ENCODE measurements at regions not wholly inside any gene's neighbourhood (a gene's known extent, or its start where the extent isn't known, plus 50 kb on each side); places are given as distances from the start of the nearest gene placed in this dataset.

- H3K4me3 ChIP-seq (ENCODE audit: low read depth, low read length), result no peak overlapping the region
- TF ChIP-seq, protein P1, sequence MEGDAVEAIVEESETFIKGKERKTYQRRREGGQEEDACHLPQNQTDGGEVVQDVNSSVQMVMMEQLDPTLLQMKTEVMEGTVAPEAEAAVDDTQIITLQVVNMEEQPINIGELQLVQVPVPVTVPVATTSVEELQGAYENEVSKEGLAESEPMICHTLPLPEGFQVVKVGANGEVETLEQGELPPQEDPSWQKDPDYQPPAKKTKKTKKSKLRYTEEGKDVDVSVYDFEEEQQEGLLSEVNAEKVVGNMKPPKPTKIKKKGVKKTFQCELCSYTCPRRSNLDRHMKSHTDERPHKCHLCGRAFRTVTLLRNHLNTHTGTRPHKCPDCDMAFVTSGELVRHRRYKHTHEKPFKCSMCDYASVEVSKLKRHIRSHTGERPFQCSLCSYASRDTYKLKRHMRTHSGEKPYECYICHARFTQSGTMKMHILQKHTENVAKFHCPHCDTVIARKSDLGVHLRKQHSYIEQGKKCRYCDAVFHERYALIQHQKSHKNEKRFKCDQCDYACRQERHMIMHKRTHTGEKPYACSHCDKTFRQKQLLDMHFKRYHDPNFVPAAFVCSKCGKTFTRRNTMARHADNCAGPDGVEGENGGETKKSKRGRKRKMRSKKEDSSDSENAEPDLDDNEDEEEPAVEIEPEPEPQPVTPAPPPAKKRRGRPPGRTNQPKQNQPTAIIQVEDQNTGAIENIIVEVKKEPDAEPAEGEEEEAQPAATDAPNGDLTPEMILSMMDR (IDR thresholded peaks at IDR 0.05; ENCODE audit: low read depth, low read length, missing control alignments), result no peak
- DNase-seq (ENCODE audit: low read depth), result no peak
Measured at GRCh38 chr2:81171447-81171846, 866.9 kb upstream of the LRRTM1 start.

GRCh38 chr2:81163583-81163982, 859.0 kb upstream of the LRRTM1 start:
- TF ChIP-seq, protein P1 (IDR thresholded peaks at IDR 0.05; ENCODE audit: low read depth, low read length, missing control alignments), result no peak
- no peak overlapping the region for H3K4me3 ChIP-seq (ENCODE audit: low read depth, low read length)
- DNase-seq (ENCODE audit: low read depth), result no peak

DNA sequence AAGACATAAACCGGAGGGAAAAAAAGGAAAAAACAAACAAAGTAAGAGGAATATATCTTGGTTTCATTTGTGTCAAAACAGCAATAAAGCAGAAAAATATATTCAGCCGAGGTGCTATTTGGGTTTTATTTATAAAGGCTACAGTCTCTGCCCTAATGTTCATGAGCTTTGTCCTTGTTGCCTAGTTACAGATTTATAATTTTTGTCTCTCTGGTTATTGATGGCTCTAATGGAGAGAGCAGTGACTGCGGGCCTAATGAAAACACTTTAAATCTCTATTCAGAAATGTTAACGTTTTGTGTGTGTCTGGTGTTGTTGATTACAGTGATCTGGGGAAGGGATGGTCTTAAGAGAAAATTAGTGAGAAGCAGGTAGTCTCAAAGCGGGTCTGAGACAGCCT, 854.0 kb upstream of the LRRTM1 start:
- TF ChIP-seq, protein P1 (IDR thresholded peaks at IDR 0.05; ENCODE audit: low read depth, low read length, missing control alignments), result no peak
- no peak for DNase-seq (ENCODE audit: low read depth)
- H3K4me3 ChIP-seq (ENCODE audit: low read depth, low read length), result no peak overlapping the region

- TF ChIP-seq, protein P1 (IDR thresholded peaks at IDR 0.05; ENCODE audit: low read depth, low read length, missing control alignments), result no peak
- DNase-seq (ENCODE audit: low read depth), result no peak
- H3K4me3 ChIP-seq (ENCODE audit: low read depth, low read length), result no peak overlapping the region
Measured at GRCh38 chr2:81148323-81148722, 843.8 kb upstream of the LRRTM1 start.

DNA sequence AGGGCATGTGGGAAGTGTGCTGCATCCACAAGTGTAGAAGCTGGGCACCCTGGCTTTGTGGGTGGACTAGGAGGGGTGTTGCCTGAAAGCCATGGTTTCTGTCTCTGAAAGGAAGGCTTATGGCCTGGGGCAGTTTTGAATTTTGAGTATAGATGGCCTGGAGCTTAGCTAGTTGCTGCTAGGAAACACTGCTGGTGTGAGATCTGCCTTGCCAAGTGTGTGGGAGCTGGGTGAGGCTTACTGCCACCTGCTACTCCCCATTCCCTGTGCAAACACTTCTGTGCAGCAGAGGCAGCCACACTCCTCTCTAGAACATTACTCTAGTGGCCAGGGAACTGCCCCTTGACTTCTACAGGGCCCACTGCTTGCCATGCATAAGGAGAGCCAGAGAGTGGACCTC, 831.7 kb upstream of the LRRTM1 start:
- H3K4me3 ChIP-seq (ENCODE audit: low read depth, low read length), result no peak overlapping the region
- no peak for DNase-seq (ENCODE audit: low read depth)
- TF ChIP-seq, protein P1 (IDR thresholded peaks at IDR 0.05; ENCODE audit: low read depth, low read length, missing control alignments), result no peak

DNA sequence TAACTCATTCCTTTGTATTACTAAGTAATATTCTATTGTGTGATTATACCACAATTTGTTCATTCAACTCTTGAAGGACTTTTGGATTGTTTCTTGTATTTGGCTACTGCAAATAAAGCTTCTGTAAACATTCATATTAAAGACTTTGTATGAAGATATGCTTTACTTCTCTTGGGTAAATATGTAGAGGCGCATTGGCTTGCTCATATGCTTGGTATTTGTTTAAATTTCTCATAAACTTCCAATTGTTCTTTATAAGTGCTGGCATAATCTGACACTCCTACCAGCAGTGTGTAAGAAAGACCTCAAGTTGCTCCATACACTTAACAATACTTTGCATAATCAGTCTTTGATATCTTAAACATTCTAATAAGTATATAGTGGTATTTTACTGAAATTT, 792.8 kb upstream of the LRRTM1 start:
- no peak for DNase-seq (ENCODE audit: low read depth)
- H3K4me3 ChIP-seq (ENCODE audit: low read depth, low read length), result no peak overlapping the region
- TF ChIP-seq, protein P1 (IDR thresholded peaks at IDR 0.05; ENCODE audit: low read depth, low read length, missing control alignments), result no peak

GRCh38 chr2:81093031-81093430, 788.5 kb upstream of the LRRTM1 start:
- TF ChIP-seq, protein P1 (IDR thresholded peaks at IDR 0.05; ENCODE audit: low read depth, low read length, missing control alignments), result no peak
- no peak for DNase-seq (ENCODE audit: low read depth)

More at GRCh38 chr2:81093031-81093430, 788.5 kb upstream of the LRRTM1 start:
- no peak overlapping the region for H3K4me3 ChIP-seq (ENCODE audit: low read depth, low read length)
